ENCODE measurements at regions not wholly inside any gene's neighbourhood (a gene's known extent, or its start where the extent isn't known, plus 50 kb on each side); places are given as distances from the start of the nearest gene placed in this dataset.
"Not testable (repeated sequence)": the region's sequence is repeated elsewhere in the genome, so short reads cannot be mapped to it uniquely, and the experiment has no call there.

DNA sequence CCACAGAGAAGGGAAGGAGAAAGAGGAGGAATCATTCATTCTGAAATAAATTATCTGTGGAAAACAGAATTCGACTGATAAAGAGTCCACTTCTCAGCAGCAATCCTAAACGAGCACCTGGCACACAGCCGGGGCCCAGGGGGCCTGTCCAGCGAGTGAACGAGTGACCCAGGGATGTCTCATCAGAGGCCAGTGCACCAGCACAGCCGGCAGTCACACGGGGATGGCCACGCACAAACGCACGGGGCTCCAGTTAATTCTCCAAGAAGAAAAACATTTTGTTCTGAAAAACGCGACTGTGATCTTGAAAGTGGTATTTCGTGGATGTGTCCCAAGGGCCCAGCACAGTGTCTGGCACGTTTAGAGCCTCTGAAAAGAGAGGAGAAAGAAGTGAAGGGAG is 154.6 kb downstream of the BRD1 start:
- TF ChIP-seq, protein P1, sequence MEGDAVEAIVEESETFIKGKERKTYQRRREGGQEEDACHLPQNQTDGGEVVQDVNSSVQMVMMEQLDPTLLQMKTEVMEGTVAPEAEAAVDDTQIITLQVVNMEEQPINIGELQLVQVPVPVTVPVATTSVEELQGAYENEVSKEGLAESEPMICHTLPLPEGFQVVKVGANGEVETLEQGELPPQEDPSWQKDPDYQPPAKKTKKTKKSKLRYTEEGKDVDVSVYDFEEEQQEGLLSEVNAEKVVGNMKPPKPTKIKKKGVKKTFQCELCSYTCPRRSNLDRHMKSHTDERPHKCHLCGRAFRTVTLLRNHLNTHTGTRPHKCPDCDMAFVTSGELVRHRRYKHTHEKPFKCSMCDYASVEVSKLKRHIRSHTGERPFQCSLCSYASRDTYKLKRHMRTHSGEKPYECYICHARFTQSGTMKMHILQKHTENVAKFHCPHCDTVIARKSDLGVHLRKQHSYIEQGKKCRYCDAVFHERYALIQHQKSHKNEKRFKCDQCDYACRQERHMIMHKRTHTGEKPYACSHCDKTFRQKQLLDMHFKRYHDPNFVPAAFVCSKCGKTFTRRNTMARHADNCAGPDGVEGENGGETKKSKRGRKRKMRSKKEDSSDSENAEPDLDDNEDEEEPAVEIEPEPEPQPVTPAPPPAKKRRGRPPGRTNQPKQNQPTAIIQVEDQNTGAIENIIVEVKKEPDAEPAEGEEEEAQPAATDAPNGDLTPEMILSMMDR (IDR thresholded peaks at IDR 0.05; ENCODE audit: low read depth, low read length, missing control alignments): no peak
- no peak for DNase-seq (ENCODE audit: low read depth)
- no peak overlapping the region for H3K4me3 ChIP-seq (ENCODE audit: low read depth, low read length)
- in situ Hi-C loops (cut with HindIII; ENCODE audit: low sequenced_read_pairs): no loop called here

DNA sequence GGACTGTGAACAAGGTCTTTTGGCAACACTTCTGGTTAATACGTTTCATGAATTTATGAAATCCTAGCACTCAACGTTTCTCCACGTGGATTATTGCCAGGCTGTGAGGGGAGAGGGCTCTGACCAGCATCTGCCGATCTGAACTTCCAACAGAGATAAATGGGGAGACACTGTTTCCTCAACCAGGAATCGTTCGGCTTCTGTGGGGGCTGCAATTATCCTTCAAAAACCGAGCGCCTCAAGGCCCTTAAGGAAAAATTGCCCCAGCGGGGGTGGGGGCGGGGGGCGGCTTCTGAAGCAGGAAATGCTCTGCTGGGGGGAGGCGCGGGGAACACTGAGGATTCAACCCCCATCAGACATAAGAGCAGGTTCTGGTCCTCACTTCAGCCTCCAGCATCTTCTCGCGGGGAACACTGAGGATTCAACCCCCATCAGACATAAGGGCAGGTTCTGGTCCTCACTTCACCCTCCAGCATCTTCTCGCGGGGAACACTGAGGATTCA is 155.6 kb downstream of the BRD1 start:
- no peak overlapping the region for H3K4me3 ChIP-seq (ENCODE audit: low read depth, low read length)
- no peak for DNase-seq (ENCODE audit: low read depth)
- TF ChIP-seq, protein P1 (IDR thresholded peaks at IDR 0.05; ENCODE audit: low read depth, low read length, missing control alignments): no peak
- in situ Hi-C loops (cut with HindIII; ENCODE audit: low sequenced_read_pairs): no loop called here

DNA sequence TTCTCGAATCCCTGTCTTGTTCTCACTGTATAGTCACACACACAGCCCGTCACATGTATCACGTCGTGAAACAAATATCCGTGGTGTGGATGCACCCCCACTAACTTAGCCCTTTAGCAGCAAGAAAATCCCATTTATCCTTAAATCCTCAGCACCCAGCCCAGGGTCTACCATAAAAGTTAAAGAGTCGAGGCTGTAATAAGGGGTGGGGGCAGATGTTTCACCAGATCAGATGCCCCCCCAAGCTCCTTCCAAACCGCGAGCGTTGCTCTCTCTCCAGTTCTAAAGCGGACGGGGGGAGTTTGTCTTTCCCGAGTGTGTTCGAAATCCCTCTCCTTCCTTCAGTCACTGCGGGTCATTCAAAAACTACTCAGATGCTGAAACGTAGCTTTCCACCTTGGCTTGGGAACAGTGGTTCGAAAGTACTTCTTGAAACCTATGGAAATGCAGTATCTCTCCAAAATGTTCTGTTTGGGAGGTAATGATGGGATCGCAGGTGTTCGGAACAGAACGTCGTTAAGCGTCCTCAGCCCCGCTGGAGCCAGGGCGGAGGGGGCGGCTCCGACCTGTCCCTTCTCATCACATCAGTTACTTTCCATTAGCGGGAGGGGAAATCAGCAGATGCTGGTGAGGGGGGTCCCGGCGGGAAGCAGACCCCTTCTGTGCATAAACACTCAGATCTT is 156.2 kb downstream of the BRD1 start:
- in situ Hi-C loops (cut with HindIII; ENCODE audit: low sequenced_read_pairs): no loop called here
- no peak for DNase-seq (ENCODE audit: low read depth)
- no peak overlapping the region for H3K4me3 ChIP-seq (ENCODE audit: low read depth, low read length)
- TF ChIP-seq, protein P1 (IDR thresholded peaks at IDR 0.05; ENCODE audit: low read depth, low read length, missing control alignments): no peak

DNA sequence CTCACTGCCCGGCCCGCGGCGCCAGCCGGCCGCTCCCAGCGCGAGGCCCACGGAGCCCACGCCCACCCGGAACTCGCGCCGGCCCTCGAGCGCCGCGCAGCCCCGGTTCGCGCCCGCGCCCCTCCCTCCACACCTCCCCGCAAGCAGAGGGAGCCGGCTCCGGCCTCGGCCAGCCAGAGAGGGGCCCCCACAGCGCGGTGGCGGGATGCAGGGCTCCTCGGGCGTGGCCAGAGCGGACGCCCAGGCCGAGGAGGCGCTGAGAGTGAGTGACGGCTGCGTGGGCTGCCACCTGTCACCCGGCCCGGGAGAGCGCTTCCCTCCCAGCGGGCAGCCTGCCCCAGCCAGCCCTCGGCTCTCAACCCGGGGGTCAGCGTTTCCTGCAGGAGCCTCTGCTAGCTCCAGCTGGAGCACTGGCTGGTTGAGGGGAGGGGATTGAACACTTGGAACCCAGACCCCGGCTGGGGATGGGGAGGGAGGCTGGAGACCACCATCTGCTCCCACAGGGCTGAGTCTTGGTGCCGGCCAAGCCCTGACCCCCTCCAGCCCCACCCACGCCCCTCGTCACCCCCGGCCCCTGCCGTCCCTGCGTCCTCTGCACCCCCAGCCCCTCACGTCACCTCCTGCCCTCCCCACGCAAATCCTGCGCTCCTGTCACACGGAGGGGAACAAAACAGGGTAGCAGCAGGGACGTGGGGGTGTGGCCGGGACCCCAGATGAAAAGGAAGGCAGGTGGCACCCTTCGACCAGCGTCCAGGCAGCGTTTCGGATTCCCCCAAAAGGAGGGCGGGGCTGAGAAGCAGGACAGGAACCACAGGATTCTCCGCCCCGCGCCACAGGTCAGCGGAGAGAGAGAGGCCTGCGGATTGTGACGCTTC is 157.0 kb downstream of the BRD1 start:
- in situ Hi-C loops (cut with HindIII; ENCODE audit: low sequenced_read_pairs): no loop called here
- DNase-seq (ENCODE audit: low read depth): no peak
- TF ChIP-seq, protein P1 (IDR thresholded peaks at IDR 0.05; ENCODE audit: low read depth, low read length, missing control alignments): no peak

DNA sequence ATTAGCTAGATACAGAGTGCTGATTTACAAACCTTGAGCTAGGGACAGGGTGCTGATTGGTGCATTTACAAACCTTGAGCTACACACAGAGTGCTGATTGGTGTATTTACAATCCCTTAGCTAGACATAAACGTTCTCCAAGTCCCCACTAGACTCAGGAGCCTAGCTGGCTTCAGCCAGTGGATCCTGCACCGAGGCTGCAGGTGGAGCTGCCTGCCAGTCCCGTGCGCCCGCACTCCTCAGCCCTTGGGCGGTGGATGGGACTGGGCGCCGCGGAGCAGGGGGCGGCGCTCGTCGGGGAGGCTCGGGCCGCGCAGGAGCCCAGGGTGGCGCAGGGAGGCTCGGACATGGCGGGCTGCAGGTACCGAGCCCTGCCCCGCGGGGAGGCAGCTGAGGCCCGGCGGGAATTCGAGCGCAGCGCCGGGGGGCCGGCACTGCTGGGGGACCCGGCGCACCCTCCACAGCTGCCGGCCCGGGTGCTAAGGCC is 157.7 kb downstream of the BRD1 start:
- in situ Hi-C loops (cut with HindIII; ENCODE audit: low sequenced_read_pairs); DNase-seq (ENCODE audit: low read depth); H3K4me3 ChIP-seq (ENCODE audit: low read depth, low read length): not testable (repeated sequence)

More for the DNA sequence above, 157.0 kb downstream of the BRD1 start:
- H3K4me3 ChIP-seq (ENCODE audit: low read depth, low read length): no peak overlapping the region

DNA sequence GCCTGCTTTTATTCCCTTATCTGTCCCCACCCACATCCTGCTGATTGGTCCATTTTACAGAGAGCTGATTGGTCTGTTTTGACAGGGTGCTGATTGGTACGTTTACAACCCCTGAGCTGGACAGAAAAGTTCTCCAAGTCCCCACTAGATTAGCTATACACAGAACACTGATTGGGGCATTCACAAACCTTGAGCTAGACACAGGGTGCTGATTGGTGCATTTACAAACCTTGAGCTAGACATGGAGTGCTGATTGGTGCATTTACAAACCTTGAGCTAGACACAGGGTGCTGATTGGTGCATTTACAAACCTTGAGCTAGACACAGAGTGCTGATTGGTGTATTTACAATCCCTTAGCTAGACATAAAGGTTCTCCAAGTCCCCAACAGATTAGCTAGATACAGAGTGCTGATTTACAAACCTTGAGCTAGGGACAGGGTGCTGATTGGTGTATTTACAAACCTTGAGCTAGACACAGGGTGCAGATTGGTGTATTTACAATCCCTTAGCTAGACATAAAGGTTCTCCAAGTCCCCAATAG is 158.2 kb downstream of the BRD1 start:
- H3K4me3 ChIP-seq (ENCODE audit: low read depth, low read length); DNase-seq (ENCODE audit: low read depth); in situ Hi-C loops (cut with HindIII; ENCODE audit: low sequenced_read_pairs): not testable (repeated sequence)

DNA sequence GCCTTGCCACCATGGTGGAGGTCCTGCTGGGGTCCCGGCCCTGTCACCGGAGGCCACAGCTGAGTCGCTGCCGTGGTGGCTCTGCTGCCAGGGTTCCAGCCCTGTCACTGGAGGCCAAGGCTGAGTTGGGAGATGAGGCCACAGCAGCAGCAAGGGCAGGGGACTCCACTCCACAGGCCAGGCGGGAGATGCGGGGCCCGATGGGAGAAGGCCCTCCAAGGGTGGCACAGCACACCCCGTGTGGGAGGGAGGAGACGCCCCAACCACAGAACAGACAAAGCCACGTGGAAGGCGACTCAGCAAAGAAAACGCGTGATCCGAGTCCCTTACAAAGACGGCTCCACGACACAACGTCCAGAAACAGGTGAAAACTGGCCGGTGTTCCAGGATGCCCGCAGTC is 159.3 kb downstream of the BRD1 start:
- TF ChIP-seq, protein P1 (IDR thresholded peaks at IDR 0.05; ENCODE audit: low read depth, low read length, missing control alignments): no peak
- DNase-seq (ENCODE audit: low read depth): no peak
- in situ Hi-C loops (cut with HindIII; ENCODE audit: low sequenced_read_pairs): no loop called here
- no peak overlapping the region for H3K4me3 ChIP-seq (ENCODE audit: low read depth, low read length)
